EL (cell line): ENCODE measurements at regions not wholly inside any gene's neighbourhood (a gene's known extent, or its start where the extent isn't known, plus 50 kb on each side); places are given as distances from the start of the nearest gene placed in this dataset.
A peak's percentile ranks its signal among the peaks of the same experiment; 100 is the strongest.

Experiments
- DNase-seq: peaks from one replicate; pipeline ENCODE4 v3.0.0-alpha.2; 2016

DNA sequence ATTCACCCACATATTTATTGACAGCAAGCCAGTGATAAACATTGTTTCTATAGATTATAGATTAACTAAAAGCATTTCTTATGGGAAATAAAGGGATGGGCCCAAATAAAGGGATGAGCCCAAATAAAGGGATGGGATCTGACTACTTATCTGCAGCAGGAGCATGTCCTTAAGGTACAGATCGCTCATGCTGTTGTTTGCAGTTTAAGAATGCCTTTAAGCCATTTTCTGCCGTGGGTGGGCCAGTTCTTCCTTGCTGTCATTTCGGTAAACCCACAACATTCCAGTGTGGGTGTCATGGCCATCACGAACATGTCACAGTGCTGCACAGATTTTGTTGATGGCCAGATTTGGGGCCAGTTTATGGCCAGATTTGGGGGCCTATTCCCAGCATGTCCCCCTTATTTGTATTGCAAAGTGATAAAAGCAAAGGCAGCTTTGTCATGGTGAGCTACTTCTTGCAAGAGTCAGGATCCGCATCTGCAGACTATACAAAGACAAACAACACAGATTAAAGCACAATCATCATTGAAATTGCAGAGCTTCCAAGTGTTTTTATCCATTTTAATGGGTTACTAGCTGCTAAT, 700.7 kb downstream of the LRFN5 start:
- DNase-seq = no peak

DNA sequence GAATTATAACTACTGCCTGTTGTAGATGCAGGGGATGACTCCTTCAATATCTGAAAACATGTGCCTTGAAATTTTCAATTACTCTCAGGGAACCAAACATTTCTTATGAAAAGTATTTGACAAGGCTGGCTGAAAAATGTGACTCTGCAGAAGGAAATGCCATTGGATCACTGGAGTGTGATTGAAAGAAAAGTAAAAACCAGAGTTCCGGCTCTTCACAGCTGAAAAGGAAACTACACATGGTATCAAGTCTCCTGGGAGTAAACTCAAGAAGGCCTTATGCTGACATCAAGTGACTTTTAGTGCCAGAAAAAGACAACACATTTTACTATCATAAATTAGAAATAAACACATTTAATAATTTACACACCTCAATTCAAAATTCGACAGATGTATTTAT, 693.0 kb downstream of the LRFN5 start:
- DNase-seq = no peak

DNA sequence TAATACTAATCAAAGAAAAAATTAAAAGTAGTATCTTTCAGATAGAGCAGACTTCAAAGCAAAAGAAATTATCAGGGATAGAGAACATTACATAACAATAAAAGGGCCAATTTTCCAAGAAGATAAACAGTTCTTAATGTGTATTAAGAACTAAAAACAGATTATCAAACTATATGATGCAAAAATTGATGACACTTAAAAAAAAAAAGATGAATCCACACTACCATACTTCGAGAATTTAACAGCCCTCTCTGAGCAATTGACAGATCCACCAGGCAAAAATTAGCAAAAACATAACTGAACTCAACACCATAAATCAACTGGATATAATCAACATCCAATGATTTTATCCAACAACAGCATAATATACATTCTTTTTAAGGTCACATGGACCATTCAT, 686.5 kb downstream of the LRFN5 start:
- DNase-seq = no peak

DNA sequence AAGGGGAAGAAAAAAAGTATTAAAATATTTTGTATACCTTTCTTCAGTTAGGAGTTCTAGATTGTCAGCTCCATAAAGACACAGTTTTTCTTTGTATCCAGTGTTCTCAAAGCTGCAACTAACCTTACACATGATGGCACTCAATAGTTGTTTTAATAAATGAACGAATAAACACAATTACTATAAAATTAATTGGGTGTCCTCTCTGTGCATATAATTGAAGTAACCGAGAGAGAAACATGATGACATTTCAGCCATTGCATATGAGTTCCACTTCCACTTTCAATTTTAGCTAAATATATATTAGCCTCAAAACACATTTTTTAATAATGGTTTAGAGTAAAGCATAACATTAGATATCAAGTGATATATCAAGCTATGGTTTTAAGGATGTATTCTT, 671.2 kb downstream of the LRFN5 start:
- DNase-seq = no peak

DNA sequence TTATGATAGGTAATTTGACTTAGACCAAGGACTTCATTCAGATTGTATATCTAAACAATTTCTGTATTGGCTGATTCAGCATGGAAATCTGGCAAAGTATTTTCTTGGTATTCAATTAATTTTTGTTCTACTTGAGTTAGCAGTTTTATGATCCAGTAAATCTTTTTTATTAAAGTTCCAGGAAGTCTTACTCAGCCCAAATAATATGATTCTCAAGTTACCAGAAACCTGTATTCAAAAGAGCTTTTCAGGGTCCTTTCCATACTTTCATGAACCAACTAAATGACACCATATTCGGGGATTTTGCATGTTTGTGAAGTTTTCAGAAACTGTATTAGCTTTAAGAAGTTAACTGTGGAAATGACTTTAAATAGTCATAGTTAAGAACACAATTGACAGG, 662.6 kb downstream of the LRFN5 start:
- DNase-seq = no peak

DNA sequence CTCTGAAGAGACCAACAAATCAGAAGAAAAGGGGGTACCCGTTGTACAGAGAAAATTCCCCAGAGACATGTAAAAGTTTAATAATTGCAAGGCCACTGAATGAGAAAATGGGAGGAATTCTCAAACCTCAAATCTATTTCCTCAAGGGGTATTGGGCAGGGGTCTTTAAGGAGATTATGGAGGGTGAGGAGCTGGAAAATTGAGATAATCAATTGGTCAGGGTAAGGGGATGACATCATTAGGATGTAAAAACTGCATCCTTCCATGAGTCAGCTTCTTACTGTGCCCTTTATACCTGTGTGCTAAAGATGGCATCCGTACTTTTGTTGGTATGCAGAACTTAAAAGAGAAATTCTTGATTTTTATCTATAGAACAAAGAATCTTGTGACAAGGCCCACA, 641.5 kb downstream of the LRFN5 start:
- DNase-seq = no peak

DNA sequence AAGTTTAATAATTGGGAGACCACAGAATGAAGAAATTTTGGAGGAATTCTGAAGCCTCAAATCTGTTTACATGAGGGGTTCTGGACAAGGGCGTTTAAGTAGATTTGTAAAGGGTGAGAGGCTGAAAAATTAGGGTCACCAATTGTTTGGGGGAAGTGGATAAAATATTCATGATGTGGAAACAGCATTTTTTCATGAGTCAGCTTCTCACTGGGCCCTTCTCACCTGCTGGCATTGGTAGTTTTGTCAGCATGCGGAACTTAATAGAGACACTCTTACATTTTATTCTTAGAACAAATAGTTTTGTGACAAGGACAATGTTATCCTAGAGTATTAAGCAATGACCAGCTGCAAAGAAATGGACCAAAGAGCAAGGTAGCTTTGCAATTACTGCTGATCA, 634.4 kb downstream of the LRFN5 start:
- no peak for DNase-seq

DNA sequence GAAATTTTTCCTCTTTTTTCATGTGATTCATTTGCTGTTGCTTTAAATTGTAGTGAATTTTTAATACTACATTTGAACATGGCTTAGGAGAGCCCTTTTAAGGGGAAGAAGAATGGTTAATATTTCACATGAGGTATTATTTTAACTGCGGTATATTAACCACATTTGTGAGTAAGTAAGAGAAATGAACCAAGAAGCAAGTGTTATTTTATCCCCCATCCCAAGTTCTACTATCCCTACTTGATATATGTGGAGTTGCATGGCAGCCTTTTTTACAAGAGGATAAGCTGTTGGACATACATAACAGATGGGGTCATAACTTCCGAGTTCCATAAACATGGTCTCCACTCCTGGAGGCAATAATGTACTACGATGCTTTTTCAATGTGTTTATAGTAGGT, 623.3 kb downstream of the LRFN5 start:
- no peak for DNase-seq

DNA sequence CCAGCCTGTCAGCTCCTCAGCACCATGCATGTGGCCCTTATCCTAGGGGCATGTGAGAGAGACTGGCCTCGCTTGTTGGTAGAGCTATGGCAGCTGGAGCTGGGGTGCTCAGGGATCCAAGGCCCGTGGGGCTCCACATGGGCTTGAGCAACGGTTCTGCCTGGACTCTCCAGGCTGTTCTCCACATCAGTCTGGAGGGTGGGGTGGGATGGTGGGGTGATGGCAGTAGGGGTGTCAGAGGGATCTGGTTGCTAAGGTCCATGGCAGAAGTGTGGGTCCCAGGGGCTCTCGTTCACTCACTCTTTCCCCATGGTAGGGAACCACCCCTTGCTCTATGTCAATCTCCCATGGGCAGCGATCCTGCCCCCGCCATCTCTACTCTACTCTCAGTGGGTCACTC, 622.6 kb downstream of the LRFN5 start:
- no peak for DNase-seq

DNA sequence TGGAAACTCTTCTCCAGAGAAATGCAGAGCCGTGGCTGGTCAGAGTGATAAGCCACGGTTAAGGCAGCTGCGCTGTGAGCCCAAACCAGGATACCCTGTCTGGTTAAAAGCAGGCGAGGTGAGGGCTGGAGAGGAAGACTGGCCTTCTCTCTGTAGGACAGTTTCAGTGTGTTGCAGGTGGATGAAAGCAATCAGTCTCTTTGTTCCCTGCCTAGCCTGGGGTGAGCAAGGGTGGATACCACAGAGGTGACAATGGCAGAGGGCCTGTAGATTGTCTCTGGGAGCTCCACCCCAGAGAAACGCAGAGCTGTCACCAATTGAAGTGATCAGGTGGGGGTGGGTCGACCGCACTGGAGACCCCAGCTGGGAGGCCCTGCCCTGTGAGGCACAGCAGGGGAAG, 621.9 kb downstream of the LRFN5 start:
- DNase-seq = no peak

DNA sequence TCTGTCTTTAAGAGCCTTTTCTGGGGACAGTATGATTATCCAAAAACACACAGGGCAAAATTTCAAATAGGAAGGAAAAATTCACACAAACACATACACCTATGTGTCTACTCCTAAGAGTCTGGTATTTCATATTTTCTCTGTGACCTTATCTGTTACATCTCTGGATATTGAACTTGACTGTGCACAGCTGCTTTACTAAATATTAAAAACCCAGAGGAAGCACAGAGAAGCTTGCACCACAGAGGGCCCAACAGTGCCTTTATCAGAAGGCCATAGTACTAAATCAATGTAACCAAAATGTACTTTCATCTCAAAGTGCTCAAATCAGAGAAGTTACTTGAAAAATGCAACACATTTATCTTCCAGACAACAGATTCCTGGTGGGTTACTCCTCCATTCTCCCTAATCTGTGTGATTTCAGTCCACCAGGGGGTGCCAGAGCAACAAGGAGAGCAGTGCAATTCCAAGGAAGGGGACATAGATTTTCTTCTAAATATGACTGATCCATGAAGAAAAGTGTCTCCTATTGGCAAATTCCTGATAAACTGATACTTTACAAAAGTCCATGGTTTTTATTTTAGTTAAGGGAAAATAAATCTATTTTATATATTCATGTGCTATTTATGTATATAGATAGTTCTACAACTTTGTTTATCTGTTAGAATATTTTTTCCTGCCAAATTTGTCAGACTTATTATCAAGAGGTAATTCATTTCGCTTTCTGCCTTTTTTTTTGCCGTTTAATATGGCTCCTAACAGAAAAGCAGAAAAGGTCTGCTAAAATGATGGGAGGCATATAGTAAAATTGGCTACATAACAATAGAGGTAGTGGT, 617.6 kb downstream of the LRFN5 start:
- DNase-seq = peak; percentile 41

DNA sequence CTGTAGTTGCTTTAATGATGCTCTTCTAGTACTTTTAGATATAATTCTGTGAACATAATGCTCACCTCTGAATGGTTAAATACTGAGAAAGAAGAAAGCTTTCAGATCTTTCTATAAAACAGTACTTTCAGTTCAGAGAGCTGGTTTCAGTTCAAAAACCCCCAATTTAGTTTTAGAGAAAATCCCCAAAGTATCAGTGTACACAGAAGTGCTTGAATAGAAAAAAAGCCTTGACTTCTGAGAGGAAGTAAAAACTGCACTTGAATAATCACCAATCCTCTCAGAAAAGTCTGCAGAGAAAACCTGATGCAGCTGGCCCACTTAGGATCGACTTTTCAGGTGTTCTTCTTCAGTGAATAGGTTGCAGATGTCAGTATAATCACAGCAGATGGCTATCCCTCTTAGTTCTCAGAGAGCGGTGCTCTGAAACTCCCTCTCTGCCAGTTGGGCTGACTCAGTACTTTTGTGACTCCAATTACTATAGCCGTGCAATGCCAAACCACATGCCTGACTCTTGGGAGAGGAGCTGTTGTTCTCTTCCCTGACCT, 616.3 kb downstream of the LRFN5 start:
- DNase-seq = peak; percentile 5

DNA sequence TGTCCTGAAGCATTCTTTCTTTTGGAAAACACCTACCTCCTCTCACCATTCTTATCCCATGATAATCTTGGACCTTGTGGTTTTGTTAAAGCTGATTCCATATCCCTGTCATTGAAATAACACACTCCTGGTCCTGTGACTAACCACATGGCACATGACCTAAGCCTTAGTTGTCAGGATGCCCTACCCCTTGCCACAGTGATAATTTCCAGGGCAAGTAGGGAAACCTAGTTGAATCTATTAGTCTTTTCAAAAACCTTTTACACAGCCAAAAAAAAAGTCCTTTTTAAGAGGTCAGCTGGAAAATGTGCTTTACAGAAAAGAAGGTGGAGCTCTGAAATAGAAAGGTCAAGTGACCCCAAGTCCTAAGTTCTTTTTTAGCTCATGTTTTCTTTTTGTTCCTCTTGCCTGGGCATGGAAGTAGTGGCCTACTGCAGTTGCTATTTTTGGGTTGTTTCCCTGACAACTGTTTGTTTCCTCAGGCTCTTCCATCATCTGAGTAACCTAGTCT, 608.4 kb downstream of the LRFN5 start:
- peak; percentile 58 for DNase-seq

DNA sequence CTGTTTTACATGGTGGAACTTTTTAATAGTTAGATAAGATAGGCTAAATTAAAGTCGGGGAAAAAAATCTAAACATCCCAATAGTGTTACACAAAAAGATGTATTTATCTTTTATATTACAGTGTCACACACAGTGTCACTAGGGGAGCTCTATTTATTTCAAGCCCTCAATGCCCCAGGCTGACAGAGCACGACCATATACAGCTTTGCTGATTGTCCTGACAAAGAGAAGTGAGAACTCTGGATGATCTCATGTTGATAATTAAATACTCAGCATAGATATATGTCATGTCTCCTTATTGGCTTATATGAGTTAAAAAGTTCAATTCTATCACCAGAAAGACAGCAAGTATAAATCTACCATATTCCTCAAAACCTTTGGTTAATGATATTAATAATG, 594.3 kb downstream of the LRFN5 start:
- no peak for DNase-seq

DNA sequence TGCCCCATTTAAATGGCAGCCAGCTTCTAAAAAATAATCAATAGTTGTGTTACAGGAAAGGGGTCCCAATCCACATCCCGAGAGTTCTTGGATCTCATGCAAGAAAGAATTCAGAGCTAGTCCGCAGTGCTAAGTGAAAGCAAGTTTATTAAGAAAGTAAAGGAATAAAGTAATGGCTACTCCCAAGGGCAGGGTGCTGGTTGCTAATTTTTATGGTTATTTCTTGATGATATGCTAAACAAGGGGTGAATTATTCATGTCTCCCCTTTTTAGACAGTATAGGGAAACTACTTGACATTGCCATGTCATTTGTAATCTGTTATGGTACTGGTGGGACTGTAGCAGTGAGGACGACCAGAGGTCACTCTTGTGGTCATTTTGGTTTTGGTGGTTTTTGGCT, 591.3 kb downstream of the LRFN5 start:
- DNase-seq = no peak

DNA sequence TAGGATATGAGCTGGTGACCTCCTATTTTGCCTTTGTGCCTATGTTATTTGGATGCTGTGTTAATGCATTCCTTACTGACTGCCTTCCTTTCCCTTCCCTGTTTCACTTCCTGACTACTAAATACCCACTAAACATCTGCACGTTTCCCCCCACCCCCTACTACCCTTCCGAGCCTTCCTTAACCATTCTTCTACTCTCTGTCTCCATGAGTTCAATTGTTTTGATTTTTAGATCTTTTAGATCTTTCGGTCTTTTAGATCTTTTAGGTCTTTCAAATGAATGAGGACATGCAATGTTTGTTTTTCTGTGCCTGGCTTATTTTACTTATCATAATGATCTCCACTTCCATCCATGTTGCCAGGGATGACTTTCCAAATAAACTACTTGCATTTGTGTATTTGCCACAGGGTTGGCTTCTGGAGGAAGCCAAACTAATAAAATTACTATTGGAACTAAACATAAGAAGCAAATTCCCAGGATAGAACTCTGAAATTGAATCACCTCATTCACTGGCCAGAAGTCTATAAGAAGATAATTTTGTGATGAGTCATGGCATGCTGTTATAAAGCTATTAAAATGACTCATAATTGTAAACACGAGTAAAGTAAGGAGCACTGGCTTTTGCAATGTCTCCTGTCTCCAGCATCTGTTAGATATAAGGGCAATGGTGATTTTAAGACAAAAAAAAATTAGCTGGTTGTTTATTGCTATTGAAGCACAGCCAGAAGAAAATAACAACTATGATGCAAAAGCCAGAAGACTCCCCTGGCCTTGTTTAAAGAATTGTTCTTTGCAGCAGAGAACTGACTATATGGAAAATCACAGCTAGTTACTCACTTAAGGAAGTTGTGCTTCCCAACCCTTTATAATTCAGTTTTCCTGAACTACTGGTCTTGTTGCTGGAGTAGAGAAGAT, 586.3 kb downstream of the LRFN5 start:
- peak; percentile 70 for DNase-seq

DNA sequence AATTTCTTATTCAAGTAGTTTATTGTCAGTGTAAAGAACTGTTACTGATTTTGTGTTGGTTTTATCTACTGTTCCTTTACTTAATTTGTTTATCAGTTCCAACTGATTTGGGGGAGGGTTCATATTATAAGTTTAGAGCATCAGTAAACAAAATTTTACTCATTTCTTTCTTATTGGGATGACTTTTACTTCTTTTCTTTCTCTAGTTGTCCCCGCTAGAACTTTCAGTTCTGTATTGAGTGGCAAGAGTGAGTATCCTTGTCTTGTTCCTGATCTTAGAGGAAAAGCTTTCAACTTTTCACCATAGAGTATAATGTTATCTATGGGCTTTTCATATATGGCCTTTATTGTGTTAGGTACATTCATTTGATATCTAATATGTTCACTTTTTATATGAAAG, 584.1 kb downstream of the LRFN5 start:
- no peak for DNase-seq

DNA sequence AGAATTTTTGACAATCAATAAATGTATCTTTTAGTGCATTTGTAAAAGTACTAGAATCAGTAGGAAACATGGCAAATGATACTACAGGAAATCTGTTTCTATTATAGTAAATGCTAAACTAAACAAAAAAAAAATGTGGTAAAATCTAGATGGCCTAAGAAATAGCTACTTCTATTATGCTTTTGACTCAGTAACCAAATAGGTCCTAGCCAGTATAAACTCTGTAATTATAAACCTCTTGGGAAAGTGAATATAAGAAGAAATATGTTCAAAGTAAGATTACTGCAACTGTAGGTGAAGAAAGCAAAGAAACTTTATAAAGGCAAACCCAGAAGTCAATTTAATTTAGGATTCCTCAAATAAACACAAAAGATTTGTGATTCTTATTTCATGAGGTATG, 581.2 kb downstream of the LRFN5 start:
- DNase-seq = no peak

DNA sequence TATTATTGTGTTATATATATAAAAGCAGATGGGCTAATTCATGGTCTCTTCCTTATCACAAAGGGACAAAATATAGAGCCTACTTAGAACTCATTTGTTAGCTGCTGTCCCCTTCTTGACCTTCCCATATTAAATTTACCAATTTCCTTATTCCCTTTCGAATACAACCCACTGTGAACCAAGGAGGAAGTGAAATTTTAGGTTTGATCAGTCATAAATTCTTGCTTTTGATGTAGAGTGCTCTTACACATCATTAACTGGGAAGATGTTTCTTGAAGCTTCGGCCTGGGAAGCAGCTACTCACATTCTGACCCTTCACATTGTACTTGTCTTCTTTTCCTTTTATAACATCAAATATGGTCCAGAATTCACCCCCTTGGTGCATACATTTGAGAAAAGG, 579.0 kb downstream of the LRFN5 start:
- DNase-seq = no peak

DNA sequence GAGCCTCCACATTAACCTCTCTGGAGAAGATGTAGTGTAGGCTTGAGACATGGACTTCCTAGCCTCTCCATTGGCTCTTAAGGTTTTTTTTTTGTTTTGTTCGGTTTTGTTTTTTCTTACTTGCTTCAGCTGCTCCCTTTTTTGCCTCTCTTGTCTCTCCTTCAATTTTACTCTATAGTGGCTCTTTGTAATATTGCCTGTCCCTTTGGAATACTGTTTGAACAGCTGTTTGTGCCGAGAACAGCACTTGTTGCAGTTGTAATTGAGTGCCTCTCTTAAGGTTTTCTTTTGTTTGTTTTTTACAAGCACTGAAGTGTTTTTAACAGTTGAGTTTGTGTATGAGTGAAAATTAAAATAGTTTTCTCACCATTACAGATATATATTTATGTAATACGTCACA, 567.7 kb downstream of the LRFN5 start:
- no peak for DNase-seq

DNA sequence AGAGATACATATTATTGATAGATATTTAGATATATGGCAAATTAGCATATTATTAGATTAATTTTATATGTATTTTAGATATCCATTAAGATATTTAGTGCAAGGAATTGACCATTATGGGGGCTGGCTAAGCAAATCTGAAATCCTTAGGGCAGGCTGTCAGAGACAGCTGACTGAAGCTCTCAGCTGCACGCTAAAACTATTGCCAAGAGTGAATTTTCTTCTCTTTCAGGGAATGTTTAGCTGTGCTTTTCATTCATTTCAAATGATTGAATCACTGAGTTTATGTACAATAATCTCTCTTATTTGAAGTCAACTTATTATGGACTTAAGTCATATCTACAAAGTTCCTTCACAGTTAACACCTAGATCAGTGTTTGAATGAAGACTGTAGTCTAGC, 566.5 kb downstream of the LRFN5 start:
- no peak for DNase-seq

DNA sequence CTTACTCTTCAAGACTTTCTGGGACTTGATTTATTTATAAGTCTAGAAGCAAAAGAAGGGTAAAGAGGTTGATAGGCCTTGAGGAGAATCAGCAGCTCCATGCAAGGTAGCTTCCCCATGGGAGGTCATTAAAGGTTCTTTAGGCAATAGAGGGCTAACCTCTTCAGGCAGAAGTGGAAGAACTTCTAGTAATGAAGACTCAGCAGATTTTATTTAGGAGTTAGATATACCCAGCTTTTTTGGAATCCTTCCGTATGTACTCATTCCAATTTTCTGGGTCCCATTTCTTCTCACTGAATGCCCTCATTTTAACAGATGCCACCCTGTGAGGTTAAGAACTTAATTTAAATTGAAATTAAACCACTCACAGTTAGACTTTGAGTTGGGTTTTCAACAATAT, 565.6 kb downstream of the LRFN5 start:
- DNase-seq = no peak

DNA sequence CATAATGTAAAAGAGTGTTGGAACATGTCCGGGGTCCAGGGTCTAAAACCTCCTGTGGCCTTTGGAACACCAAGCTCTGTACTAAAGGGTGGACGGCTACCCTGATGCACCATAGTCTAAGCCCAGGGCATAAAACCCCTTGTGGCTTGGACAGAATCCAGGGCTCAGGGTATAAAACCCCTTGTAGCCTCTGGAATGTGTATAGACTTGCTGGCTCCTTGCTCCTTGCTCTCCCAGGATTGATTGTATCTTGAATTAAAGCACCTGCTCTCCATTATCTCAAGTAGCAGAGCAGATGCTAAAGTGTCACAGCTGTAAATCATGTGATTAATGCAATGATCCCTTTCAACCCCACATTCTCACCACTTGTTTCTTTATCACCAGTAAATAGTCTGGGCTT, 556.5 kb downstream of the LRFN5 start:
- DNase-seq = no peak
